OCI-LY3 (cell line): ENCODE measurements at regions not wholly inside any gene's neighbourhood (a gene's known extent, or its start where the extent isn't known, plus 50 kb on each side); places are given as distances from the start of the nearest gene placed in this dataset.

Source experiments
- EZH2phosphoT487 ChIP-seq: fragments of 200-600 bp; shearing (Covaris generic); IDR thresholded peaks from 2 replicates; pipeline ENCODE4 v1.6.1; 2018; ENCODE audit warnings: antibody characterized with exemption, mixed run types, low read depth
- TF ChIP-seq, protein P1 (sequence below): fragments of 200-600, 300-600 bp; sonication (generic); IDR thresholded peaks from 2 replicates; pipeline ENCODE4 v1.5.1; 2014; ENCODE audit warnings: antibody characterized with exemption, low read length, low read depth

DNA sequence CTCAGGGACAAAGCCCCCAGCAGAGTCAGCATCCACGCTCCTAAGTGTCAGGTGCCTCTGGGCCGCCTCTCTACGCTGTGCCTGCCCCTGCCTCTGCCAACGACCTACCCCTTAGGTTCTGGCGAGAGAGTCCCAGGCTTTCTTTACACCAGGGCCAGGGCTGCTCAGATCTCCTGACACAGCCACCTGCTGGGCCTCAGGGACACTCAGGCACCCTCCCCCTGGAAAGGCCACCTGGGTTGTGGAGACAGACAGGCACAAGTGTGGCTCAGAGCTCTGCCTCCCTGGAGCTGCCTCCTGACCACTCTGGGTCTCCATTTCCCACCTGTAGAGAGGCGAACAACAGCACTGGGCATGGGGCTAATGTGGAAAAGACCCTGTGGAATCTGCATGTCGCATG, 90.0 kb upstream of the ADRA2C start:
- TF ChIP-seq EZH2phosphoT487 = no peak
- TF ChIP-seq, protein P1, sequence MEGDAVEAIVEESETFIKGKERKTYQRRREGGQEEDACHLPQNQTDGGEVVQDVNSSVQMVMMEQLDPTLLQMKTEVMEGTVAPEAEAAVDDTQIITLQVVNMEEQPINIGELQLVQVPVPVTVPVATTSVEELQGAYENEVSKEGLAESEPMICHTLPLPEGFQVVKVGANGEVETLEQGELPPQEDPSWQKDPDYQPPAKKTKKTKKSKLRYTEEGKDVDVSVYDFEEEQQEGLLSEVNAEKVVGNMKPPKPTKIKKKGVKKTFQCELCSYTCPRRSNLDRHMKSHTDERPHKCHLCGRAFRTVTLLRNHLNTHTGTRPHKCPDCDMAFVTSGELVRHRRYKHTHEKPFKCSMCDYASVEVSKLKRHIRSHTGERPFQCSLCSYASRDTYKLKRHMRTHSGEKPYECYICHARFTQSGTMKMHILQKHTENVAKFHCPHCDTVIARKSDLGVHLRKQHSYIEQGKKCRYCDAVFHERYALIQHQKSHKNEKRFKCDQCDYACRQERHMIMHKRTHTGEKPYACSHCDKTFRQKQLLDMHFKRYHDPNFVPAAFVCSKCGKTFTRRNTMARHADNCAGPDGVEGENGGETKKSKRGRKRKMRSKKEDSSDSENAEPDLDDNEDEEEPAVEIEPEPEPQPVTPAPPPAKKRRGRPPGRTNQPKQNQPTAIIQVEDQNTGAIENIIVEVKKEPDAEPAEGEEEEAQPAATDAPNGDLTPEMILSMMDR = no peak
